Neutrophil (primary cell): ENCODE measurements at regions not wholly inside any gene's neighbourhood (a gene's known extent, or its start where the extent isn't known, plus 50 kb on each side); places are given as distances from the start of the nearest gene placed in this dataset.

ENCODE experiments used
- H3K27ac ChIP-seq: fragments of 200-600 bp; sonication (generic); 2 replicates; pipeline ENCODE4 v1.5.1; 2016; ENCODE audit warnings: mild to moderate bottlenecking, moderate library complexity
- H3K27me3 ChIP-seq: fragments of 200-600 bp; sonication (generic); 2 replicates; pipeline ENCODE4 v1.6.0; 2016; ENCODE audit warnings: mild to moderate bottlenecking
- H3K36me3 ChIP-seq: fragments of 200-600 bp; sonication (generic); 2 replicates; pipeline ENCODE4 v1.5.1; 2017
- H3K4me1 ChIP-seq, 2 experiments: fragments of 200-600 bp in 1 of 2; sonication (generic) in 1 of 2; 1 replicate in 1 of 2; 2 replicates in 1 of 2; pipeline versions ENCODE4 v1.5.1 to v1.6.1; 2013 to 2016; ENCODE audit warnings: low read depth in 1 of 2, low read length in 1 of 2, mild to moderate bottlenecking in 1 of 2, moderate library complexity in 1 of 2; ENCODE audit not compliant: control insufficient read depth in 1 of 2, insufficient read depth in 1 of 2
- H3K4me3 ChIP-seq, 2 experiments: fragments of 200-600 bp in 1 of 2; sonication (generic) in 1 of 2; 1 replicate in 1 of 2; 2 replicates in 1 of 2; pipeline ENCODE4 v1.5.1; 2013 to 2016; ENCODE audit warnings: low read depth in 1 of 2, low read length in 1 of 2, mild to moderate bottlenecking in 1 of 2, moderate library complexity in 1 of 2
- H3K9me3 ChIP-seq: fragments of 200-600 bp; sonication (generic); 2 replicates; pipeline ENCODE4 v1.5.1; 2016
- CTCF ChIP-seq: fragments of 200-600 bp; sonication (generic); IDR thresholded peaks from 2 replicates; pipeline ENCODE4 v1.5.1; 2016; ENCODE audit warnings: antibody characterized with exemption

- Histone ChIP-seq H3K27ac (no peak overlapping the region), H3K36me3 (no peaks in the 10 kb centered on the region), H3K9me3 (no peaks in the 10 kb centered on the region), H3K4me1 (no peaks in the 10 kb centered on the region), H3K4me3 (no peak overlapping the region), H3K27me3 (no peaks in the 10 kb centered on the region)
- TF ChIP-seq CTCF = no peak
These were observed 72.1 kb upstream of the MYCBP2 start for GRCh38 chr13:77398825-77399620.

GRCh38 chr13:77397636-77398035, 70.7 kb upstream of the MYCBP2 start:
- H3K4me1 ChIP-seq = peaks cover 0 to 3% of the 10 kb centered on the region in 2 experiments
- TF ChIP-seq CTCF = no peak
- no peaks in the 10 kb centered on the region for H3K9me3 ChIP-seq
- H3K27ac ChIP-seq = no peak overlapping the region
- H3K4me3 ChIP-seq = no peak overlapping the region
- H3K27me3 ChIP-seq = no peaks in the 10 kb centered on the region
- no peaks in the 10 kb centered on the region for H3K36me3 ChIP-seq

GRCh38 chr13:77391475-77391874, 64.6 kb upstream of the MYCBP2 start:
- TF ChIP-seq CTCF = no peak
- no peaks in the 10 kb centered on the region for H3K27me3 ChIP-seq

GRCh38 chr13:77390391-77390790, 63.5 kb upstream of the MYCBP2 start:
- Histone ChIP-seq H3K4me1 (peaks cover 0 to 3% of the 10 kb centered on the region in 2 experiments), H3K9me3 (no peaks in the 10 kb centered on the region), H3K27me3 (no peaks in the 10 kb centered on the region), H3K27ac (no peak overlapping the region), H3K4me3 (no peak overlapping the region), H3K36me3 (no peaks in the 10 kb centered on the region)
- no peak for TF ChIP-seq CTCF

More at GRCh38 chr13:77391475-77391874, 64.6 kb upstream of the MYCBP2 start:
- no peak overlapping the region for H3K27ac ChIP-seq
- no peaks in the 10 kb centered on the region for H3K9me3 ChIP-seq
- no peak overlapping the region for H3K4me3 ChIP-seq
- no peaks in the 10 kb centered on the region for H3K36me3 ChIP-seq
- H3K4me1 ChIP-seq = peaks cover 0 to 3% of the 10 kb centered on the region in 2 experiments

- H3K4me3 ChIP-seq = no peak overlapping the region
- H3K4me1 ChIP-seq = peaks cover 0 to 3% of the 10 kb centered on the region in 2 experiments
- no peaks in the 10 kb centered on the region for H3K9me3 ChIP-seq
- no peaks in the 10 kb centered on the region for H3K36me3 ChIP-seq
- no peak for TF ChIP-seq CTCF
- H3K27ac ChIP-seq = no peak overlapping the region
- no peaks in the 10 kb centered on the region for H3K27me3 ChIP-seq
These were observed 62.7 kb upstream of the MYCBP2 start for GRCh38 chr13:77389625-77390000.
